Kidney tubule cell (primary cell): ENCODE measurements at regions not wholly inside any gene's neighbourhood (a gene's known extent, or its start where the extent isn't known, plus 50 kb on each side); places are given as distances from the start of the nearest gene placed in this dataset.
A peak's percentile ranks its signal among the peaks of the same experiment; 100 is the strongest.

Source experiments
- DNase-seq: peaks from one replicate; pipeline ENCODE4 v3.0.0-alpha.2; 2018; ENCODE audit warnings: low spot score

- DNase-seq = no peak
Observed at GRCh38 chr10:132467464-132468149, 70.0 kb upstream of the INPP5A start.

GRCh38 chr10:132468216-132468615 is 69.4 kb upstream of the INPP5A start:
- no peak for DNase-seq

GRCh38 chr10:132468651-132469050 is 68.9 kb upstream of the INPP5A start:
- DNase-seq = no peak

GRCh38 chr10:132469197-132469884 is 68.2 kb upstream of the INPP5A start:
- no peak for DNase-seq

GRCh38 chr10:132470410-132471124 is 67.0 kb upstream of the INPP5A start:
- DNase-seq = no peak

- no peak for DNase-seq
Observed at GRCh38 chr10:132471125-132471451, 66.5 kb upstream of the INPP5A start.

GRCh38 chr10:132471484-132471883 is 66.1 kb upstream of the INPP5A start:
- DNase-seq = no peak

GRCh38 chr10:132475086-132475485 is 62.5 kb upstream of the INPP5A start:
- DNase-seq = no peak

GRCh38 chr10:132476146-132477065 is 61.2 kb upstream of the INPP5A start:
- DNase-seq = no peak

- no peak for DNase-seq
Observed at GRCh38 chr10:132477066-132477397, 60.6 kb upstream of the INPP5A start.

GRCh38 chr10:132477398-132478340 is 59.9 kb upstream of the INPP5A start:
- no peak for DNase-seq

GRCh38 chr10:132478341-132479023 is 59.1 kb upstream of the INPP5A start:
- no peak for DNase-seq

- DNase-seq = no peak
Observed at GRCh38 chr10:132479024-132479602, 58.5 kb upstream of the INPP5A start.

- DNase-seq = no peak
Observed at GRCh38 chr10:132479603-132480221, 57.9 kb upstream of the INPP5A start.

- no peak for DNase-seq
Observed at GRCh38 chr10:132480356-132480755, 57.2 kb upstream of the INPP5A start.

- no peak for DNase-seq
Observed at GRCh38 chr10:132481690-132482089, 55.9 kb upstream of the INPP5A start.

GRCh38 chr10:132482090-132482800 is 55.3 kb upstream of the INPP5A start:
- DNase-seq = peak; percentile 60

GRCh38 chr10:132483394-132483793 is 54.2 kb upstream of the INPP5A start:
- no peak for DNase-seq

- DNase-seq = no peak
Observed at GRCh38 chr10:132484922-132485321, 52.7 kb upstream of the INPP5A start.
